IgD-negative memory B cell (primary cell): ENCODE measurements at regions not wholly inside any gene's neighbourhood (a gene's known extent, or its start where the extent isn't known, plus 50 kb on each side); places are given as distances from the start of the nearest gene placed in this dataset.

Experiments
- H3K27ac Mint-ChIP-seq, 3 donors: one replicate each; pipeline ENCODE4 v1.8.0; 2020 to 2022; ENCODE audit warnings: mild to moderate bottlenecking in 3 of 3, mixed read lengths in 3 of 3, moderate library complexity in 1 of 3
- H3K27me3 Mint-ChIP-seq: one replicate; pipeline ENCODE4 v1.8.0; 2021; ENCODE audit warnings: mixed read lengths
- H3K36me3 Mint-ChIP-seq: one replicate; pipeline ENCODE4 v1.8.0; 2020; ENCODE audit warnings: mild to moderate bottlenecking, mixed read lengths
- H3K4me1 Mint-ChIP-seq, 3 donors: one replicate each; pipeline ENCODE4 v1.8.0; 2020 to 2022; ENCODE audit warnings: mixed read lengths in 3 of 3, mild to moderate bottlenecking in 1 of 3
- H3K4me3 Mint-ChIP-seq, 4 donors: one replicate each; pipeline ENCODE4 v1.8.0; 2020 to 2022; ENCODE audit warnings: mild to moderate bottlenecking in 4 of 4, mixed read lengths in 4 of 4, moderate library complexity in 3 of 4
- H3K9me3 Mint-ChIP-seq, 3 donors: one replicate each; pipeline ENCODE4 v1.8.0; 2020 to 2021; ENCODE audit warnings: mixed read lengths in 3 of 3, mild to moderate bottlenecking in 1 of 3

DNA sequence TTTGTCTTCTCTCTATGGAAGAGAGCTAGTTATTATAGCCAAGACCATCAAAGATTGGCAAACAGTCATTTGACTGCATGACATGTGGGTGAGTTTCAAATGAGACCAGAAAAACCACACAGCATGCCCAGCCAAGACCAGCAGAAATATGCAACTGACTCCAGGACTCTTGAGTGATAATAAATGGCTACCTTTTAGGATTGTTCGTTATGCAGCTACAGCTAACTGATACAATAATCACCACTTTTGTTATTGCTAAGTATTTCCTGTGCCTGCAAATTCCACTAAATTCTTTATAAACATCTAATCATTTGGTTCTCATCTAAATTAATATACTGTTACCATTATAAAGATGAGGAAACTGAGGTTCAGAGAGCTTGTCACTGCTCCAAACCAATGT lies 528.4 kb upstream of the TBX3 start:
- Mint-ChIP-seq H3K9me3 (peaks cover 2 to 6% (median 3%) of the 10 kb centered on the region in 3 donors), H3K36me3 (peaks cover 2% of the 10 kb centered on the region), H3K27ac (no peak overlapping the region), H3K27me3 (peaks cover 5% of the 10 kb centered on the region), H3K4me3 (no peak overlapping the region), H3K4me1 (no peaks in the 10 kb centered on the region)

DNA sequence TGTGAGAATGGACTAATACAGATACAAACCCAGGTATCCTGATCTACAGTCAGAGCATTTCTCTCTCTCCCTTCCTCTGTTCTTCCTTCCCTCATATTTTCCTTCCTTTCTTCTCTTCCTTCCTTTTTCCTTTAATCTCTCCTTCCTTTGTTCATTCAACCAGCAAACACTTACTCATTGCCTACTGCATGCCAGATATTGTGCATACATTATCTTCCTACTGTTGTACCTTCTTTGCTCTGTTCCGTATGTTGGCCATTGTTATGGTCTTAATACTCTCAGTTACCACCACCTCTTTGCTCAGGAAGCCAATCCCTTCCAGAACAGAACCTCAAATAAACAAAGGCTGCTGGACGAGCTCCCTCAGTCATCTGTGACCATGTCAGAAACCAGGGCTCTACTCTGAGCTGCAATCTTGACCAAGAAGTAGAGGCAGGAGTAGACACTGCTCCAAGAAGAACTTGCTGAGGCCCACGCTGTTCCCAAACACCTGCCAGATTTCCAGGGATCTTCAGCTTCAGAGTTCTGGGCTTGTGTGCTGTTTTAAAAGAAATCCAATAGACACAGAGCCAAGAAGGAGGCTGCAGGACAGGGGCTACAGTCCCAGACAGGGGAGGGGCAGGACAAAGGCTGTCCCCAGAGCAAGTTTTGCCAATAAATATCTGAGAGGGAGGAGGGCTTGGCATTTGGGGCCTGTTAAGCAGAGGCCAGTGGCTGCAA lies 526.7 kb upstream of the TBX3 start:
- Mint-ChIP-seq H3K36me3 (no peaks in the 10 kb centered on the region), H3K27me3 (no peaks in the 10 kb centered on the region), H3K27ac (no peak overlapping the region), H3K9me3 (peaks cover 2 to 6% (median 6%) of the 10 kb centered on the region in 3 donors), H3K4me3 (no peak overlapping the region), H3K4me1 (no peaks in the 10 kb centered on the region)

DNA sequence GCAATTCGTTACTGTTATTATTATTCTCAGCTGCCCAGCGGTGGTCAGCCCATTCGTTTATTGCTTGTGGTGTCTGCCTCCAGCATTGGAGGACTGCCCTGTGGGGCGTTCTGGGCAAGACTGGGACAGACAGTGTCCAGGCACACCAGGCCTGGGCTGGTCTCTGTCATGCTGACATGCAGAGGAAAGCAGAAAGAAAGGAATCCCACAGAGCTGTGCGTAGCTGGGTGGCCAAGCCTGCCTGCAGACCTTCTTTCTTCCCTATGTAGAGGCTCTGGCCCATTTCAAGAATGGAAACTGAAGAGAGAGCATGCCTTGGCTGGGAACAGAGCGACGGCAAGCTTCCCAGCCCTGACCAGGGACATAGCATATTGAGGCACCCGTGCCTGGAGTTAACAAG lies 525.3 kb upstream of the TBX3 start:
- peaks cover 2 to 6% (median 6%) of the 10 kb centered on the region in 3 donors for H3K9me3 Mint-ChIP-seq
- no peaks in the 10 kb centered on the region for H3K4me1 Mint-ChIP-seq
- no peak overlapping the region for H3K4me3 Mint-ChIP-seq
- H3K27ac Mint-ChIP-seq = no peak overlapping the region
- H3K27me3 Mint-ChIP-seq = no peaks in the 10 kb centered on the region
- no peaks in the 10 kb centered on the region for H3K36me3 Mint-ChIP-seq

DNA sequence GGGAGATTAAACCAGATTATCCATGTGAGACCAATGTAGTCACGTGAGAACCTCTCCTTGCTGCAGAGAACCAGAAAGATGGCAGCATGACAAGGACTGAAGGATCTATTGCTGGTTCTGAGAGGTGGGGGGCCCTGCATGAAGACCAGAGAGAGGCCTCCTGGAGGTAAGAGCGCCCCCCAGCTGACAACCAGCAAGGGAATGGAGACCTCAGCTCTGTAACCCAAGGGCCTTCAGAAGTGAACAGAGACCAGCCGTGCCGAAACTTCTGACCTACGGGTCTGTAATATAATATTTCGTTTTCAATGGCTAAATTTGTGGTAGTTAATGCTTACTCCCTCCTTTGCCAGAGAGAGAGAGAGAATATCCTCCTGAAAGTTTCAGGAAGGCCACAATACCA lies 524.1 kb upstream of the TBX3 start:
- no peak overlapping the region for H3K27ac Mint-ChIP-seq
- H3K36me3 Mint-ChIP-seq = no peaks in the 10 kb centered on the region
- H3K4me3 Mint-ChIP-seq = no peak overlapping the region
- no peaks in the 10 kb centered on the region for H3K4me1 Mint-ChIP-seq
- no peaks in the 10 kb centered on the region for H3K27me3 Mint-ChIP-seq
- peaks cover 2 to 6% (median 6%) of the 10 kb centered on the region in 3 donors for H3K9me3 Mint-ChIP-seq

DNA sequence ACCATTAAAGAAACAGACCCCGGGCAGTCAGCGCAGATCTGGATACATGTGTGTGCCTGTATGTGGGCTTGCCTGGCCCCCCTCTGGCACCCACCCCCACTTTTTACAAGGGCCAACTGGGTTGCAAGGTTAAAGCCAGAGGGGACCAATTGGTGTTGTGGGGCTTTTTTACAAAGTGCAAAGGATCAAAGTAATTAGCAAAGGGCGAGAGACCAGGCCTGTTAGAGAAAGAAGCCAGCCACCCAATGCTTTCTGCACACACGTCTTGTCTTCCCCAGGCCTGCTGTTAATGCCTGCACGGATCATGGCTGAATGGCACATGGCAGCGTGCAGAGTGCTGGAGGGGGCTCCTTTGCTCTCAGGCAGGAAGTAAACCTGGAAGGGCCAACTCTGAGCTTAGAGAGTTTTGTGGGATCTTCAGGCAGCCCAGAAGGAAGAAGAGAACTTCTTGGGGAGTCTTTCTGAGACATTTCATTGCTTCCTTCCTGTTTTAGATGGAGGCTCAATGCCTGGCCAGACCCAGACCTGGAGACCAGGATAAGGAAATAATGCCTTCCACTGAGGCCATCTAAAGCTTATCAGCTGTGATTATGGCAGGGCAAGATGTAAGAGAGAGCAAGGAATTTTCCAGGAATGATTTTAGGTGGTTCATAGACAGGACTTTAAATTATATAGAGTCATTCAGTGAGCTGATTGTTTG lies 523.4 kb upstream of the TBX3 start:
- Mint-ChIP-seq H3K27me3 (no peaks in the 10 kb centered on the region), H3K4me3 (no peak overlapping the region), H3K27ac (no peak overlapping the region), H3K9me3 (peaks cover 2 to 6% (median 6%) of the 10 kb centered on the region in 3 donors), H3K4me1 (no peaks in the 10 kb centered on the region), H3K36me3 (no peaks in the 10 kb centered on the region)

DNA sequence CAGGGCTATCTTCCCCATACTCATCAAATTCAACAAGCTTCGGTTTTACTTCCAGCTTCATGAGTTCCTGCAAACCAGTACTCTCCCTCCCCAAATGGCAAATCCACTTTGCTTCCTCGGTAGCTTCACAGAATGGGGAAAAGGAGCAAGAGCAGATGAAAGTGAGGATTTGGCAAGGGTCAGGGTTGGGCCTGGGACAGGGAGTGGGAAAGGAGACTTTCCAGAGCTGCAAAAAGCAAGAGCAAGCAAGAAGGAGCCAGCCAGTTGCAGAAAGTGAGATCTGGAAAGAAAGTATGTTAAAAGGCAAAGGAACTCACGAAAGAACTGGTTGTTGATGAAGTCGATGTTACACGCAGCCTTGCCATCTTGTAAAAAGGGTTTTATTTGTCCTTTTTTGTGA lies 522.8 kb upstream of the TBX3 start:
- Mint-ChIP-seq H3K9me3 (peaks cover 2 to 4% (median 3%) of the 10 kb centered on the region in 3 donors), H3K27ac (no peak overlapping the region), H3K4me1 (no peaks in the 10 kb centered on the region), H3K36me3 (no peaks in the 10 kb centered on the region), H3K27me3 (no peaks in the 10 kb centered on the region), H3K4me3 (no peak overlapping the region)

DNA sequence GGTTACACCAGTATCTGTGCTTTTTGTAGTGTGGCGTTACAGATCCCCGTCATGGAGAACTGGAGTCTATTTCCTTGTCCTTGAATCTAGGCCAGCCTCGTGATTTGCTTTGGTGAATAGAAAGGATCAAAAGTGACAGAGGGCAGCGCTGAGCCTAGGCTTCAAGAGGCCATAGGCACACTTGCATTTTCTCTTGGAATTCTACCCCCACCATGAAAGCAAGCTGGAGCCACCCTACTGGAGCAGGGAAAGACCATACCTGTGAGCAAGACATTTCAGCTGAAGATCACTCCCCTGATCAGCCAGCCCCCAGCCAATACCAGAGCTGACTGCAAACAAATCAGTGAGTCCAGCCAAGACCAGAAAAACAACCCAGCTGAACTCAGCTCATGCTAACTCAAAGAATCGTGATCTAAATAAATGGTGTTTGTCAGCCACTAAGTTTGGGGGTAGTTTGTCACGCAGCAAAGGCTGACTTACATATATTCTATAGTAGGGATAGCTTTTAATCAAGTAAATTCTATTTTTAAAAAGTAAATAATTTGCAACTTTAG lies 521.9 kb upstream of the TBX3 start:
- no peaks in the 10 kb centered on the region for H3K4me1 Mint-ChIP-seq
- H3K27ac Mint-ChIP-seq = no peak overlapping the region
- no peak overlapping the region for H3K4me3 Mint-ChIP-seq
- no peaks in the 10 kb centered on the region for H3K36me3 Mint-ChIP-seq
- H3K27me3 Mint-ChIP-seq = no peaks in the 10 kb centered on the region
- H3K9me3 Mint-ChIP-seq = peaks cover 2 to 4% (median 3%) of the 10 kb centered on the region in 3 donors

DNA sequence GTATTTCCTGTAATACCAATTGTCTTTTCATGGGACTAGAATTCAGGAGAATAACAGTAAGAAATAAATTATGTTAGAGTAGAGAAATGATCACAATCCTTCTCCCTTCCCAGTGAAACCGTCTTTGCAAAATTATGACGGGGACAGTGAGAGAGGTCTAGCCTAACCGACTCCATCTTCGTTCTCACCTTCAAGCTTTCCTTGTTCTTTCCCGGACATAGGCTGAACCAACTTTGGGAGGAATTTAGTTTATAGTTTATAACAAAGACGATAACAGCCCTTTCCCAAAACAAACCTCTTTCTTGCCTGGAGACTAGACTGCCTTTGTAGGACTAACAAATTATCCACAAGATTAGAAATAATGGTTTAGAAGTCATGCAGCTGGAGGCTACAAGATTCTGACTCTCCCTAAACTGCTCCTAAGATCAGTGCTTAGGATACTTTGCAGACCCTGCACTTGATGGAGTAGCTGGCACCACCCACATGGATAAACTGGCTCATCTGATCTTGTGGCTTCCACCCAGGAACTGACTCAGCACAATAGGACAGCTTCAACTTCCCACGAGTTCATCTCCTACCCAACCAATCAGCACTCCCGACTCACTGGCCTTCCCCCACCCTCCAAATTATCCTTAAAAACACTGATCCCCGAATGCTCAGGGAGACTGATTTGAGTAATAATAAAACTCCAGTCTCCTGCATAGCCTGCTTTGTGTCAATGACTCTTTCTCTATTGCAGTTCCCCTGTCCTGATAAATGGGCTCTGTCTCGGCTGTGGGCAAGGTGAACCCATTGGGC lies 521.2 kb upstream of the TBX3 start:
- Mint-ChIP-seq H3K36me3 (no peaks in the 10 kb centered on the region), H3K9me3 (peaks cover 0 to 3% (median 0%) of the 10 kb centered on the region in 3 donors), H3K27ac (no peak overlapping the region), H3K4me3 (peak overlapping the region in 1 of 4 donors; percentile 61), H3K27me3 (no peaks in the 10 kb centered on the region), H3K4me1 (no peaks in the 10 kb centered on the region)

DNA sequence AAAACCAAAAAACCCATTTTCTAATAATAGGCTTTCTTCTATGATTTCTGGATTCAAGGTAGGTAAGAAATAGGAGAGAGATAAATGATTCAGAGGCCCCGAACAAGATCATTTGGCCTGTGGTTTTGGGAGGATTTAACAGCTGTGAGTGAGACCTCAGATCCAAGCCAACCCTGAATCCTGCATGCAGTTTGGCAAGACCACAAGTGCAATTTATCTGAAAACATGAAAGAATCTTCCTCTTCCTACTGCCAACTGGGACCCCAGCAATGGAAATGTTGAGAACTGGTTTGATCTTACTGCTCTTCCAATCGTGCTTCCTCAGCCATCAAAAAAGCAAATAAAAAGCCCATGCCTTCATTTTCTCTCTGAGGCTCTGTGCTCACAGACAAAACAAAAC lies 519.7 kb upstream of the TBX3 start:
- no peaks in the 10 kb centered on the region for H3K4me1 Mint-ChIP-seq

DNA sequence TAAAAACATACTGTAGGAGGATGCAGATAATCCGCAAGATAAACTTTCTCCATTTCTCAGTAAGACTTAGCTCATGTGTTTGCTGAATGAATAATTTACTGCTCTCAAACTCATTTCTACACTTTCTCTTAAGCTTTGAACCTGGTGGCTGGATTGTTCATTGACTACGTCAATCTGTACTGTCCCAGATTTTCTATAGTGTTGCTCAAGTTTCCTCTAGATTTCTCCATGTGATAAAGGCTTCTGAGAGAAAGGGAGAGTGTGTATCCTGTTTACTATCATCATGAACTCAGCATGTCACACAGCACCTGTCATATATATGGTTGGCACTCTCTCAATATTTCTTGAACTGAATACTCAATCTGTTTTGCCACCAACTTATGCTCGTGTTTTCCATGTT lies 518.0 kb upstream of the TBX3 start:
- no peaks in the 10 kb centered on the region for H3K36me3 Mint-ChIP-seq

More for the DNA sequence above, 519.7 kb upstream of the TBX3 start:
- Mint-ChIP-seq H3K27ac (no peak overlapping the region), H3K4me3 (no peak overlapping the region), H3K27me3 (no peaks in the 10 kb centered on the region), H3K36me3 (no peaks in the 10 kb centered on the region), H3K9me3 (peaks cover 0 to 3% (median 0%) of the 10 kb centered on the region in 3 donors)

DNA sequence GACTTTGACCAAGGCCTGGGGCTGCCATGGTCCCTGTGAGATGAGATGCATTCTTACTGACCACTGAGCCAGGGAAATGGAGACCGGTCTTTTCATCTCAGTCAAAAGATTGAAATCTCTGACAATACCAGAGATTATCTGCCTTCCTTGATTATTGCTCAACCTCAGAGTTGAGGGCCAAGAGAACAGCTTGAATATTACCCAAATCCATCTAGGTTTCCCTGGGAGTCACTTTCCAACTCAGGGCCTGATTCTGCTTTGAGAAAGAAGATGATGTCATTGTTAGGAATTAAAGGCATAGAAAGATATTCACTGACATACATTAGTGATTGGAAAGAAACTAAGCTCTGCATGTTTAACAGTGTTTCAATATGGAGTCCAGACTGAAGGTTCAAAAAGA lies 515.9 kb upstream of the TBX3 start:
- H3K4me1 Mint-ChIP-seq = no peaks in the 10 kb centered on the region
- H3K36me3 Mint-ChIP-seq = no peaks in the 10 kb centered on the region
- no peak overlapping the region for H3K4me3 Mint-ChIP-seq
- peaks cover 1% of the 10 kb centered on the region for H3K27me3 Mint-ChIP-seq
- H3K9me3 Mint-ChIP-seq = peaks cover 0 to 2% (median 0%) of the 10 kb centered on the region in 3 donors
- H3K27ac Mint-ChIP-seq = no peak overlapping the region

More for the DNA sequence above, 518.0 kb upstream of the TBX3 start:
- H3K4me3 Mint-ChIP-seq = no peak overlapping the region
- no peak overlapping the region for H3K27ac Mint-ChIP-seq
- no peaks in the 10 kb centered on the region for H3K4me1 Mint-ChIP-seq
- peaks cover 0 to 3% (median 2%) of the 10 kb centered on the region in 3 donors for H3K9me3 Mint-ChIP-seq
- H3K27me3 Mint-ChIP-seq = peaks cover 1% of the 10 kb centered on the region

DNA sequence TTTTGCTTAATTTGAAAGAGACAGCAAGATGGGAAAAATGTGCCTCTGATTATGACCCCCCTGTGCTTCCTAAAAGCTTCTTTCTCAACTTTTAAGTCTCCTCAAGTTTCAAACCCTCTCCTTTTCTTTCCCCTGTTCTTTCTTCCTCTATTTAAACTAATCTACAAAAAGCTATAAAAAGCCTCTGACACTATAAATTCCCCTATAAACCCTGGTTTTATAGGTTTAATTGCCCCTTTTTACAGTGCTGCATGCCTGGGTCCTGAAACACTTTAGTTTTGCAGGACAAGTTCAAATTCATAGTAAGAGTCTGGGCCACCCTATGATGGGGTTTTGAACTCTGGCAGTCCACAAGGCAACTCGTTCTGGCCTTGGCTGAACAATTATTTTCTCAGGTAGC lies 510.9 kb upstream of the TBX3 start:
- no peaks in the 10 kb centered on the region for H3K4me1 Mint-ChIP-seq
- H3K27me3 Mint-ChIP-seq = peaks cover 1% of the 10 kb centered on the region
- no peak overlapping the region for H3K27ac Mint-ChIP-seq
- H3K4me3 Mint-ChIP-seq = no peak overlapping the region
- peaks cover 2 to 9% (median 6%) of the 10 kb centered on the region in 3 donors for H3K9me3 Mint-ChIP-seq
- H3K36me3 Mint-ChIP-seq = no peaks in the 10 kb centered on the region

DNA sequence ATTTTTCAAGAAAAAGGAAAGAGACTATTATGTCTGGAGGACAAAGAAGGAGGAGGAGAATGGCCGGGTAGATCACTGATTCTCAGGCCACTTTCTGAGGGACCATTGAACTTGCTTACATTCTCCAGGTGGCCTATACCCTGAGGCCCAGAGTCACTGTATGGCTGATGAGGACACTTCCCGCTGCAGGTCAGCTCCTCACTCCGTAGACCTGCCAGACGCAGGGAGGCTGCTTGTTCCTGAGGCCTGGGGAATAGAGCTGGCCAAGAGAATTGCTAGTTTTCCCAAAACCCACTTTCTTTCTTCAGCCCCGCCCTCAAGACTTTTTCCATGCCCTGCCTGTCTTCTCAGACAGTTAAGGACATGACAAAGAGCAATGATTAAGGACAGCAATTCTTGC lies 510.5 kb upstream of the TBX3 start:
- Mint-ChIP-seq H3K9me3 (peaks cover 2 to 10% (median 9%) of the 10 kb centered on the region in 3 donors), H3K36me3 (no peaks in the 10 kb centered on the region), H3K27ac (no peak overlapping the region), H3K27me3 (peaks cover 1% of the 10 kb centered on the region), H3K4me1 (no peaks in the 10 kb centered on the region), H3K4me3 (no peak overlapping the region)

DNA sequence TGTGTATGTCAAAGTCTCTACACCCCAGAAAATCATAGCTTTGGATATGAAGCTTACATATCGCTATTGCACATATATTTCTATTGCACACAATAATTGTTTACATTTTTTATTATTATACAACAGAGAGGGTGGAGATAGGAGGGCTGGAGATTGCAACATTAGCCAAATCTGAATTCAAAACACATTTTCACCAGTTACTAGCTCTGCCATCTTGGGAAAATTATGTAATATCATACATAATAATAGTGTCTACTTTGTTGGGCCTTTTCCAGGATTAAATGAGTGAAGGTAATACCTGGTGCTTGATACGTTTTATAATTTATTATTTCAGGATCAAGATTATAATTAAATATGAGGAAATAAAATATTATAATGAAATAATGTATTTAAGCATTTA lies 507.4 kb upstream of the TBX3 start:
- peaks cover 0 to 11% (median 11%) of the 10 kb centered on the region in 3 donors for H3K9me3 Mint-ChIP-seq
- H3K4me1 Mint-ChIP-seq = no peaks in the 10 kb centered on the region
- H3K36me3 Mint-ChIP-seq = no peaks in the 10 kb centered on the region
- H3K27me3 Mint-ChIP-seq = no peaks in the 10 kb centered on the region
- no peak overlapping the region for H3K27ac Mint-ChIP-seq
- H3K4me3 Mint-ChIP-seq = no peak overlapping the region
